Motor neuron (in vitro differentiated cells): ENCODE measurements at regions not wholly inside any gene's neighbourhood (a gene's known extent, or its start where the extent isn't known, plus 50 kb on each side); places are given as distances from the start of the nearest gene placed in this dataset.
"Not testable (repeated sequence)": the region's sequence is repeated elsewhere in the genome, so short reads cannot be mapped to it uniquely, and the experiment has no call there.

Experiments used
- ATAC-seq, 8 experiments: fragments of 200-7000 bp; cut with Tn5 transposase; replicated peaks in 6 of 8; 2 replicates each; pipeline ENCODE4 v1.8.0; 2021; ENCODE audit warnings: mild to moderate bottlenecking in 8 of 8, moderate library complexity in 8 of 8
- H3K27ac ChIP-seq, 2 donors: fragments of 250-450 bp; sonication (Bioruptor Pico); 2 replicates each; pipeline ENCODE4 v1.9.0; 2021; ENCODE audit warnings: antibody characterized with exemption in 2 of 2, mild to moderate bottlenecking in 2 of 2, moderate library complexity in 1 of 2
- H3K4me1 ChIP-seq, 2 donors: fragments of 250-450 bp; sonication (Bioruptor Pico); replicated peaks in 1 of 2; 2 replicates each; pipeline ENCODE4 v1.6.1; 2021; ENCODE audit warnings: antibody characterized with exemption in 2 of 2, mild to moderate bottlenecking in 2 of 2, moderate library complexity in 1 of 2
- H3K4me3 ChIP-seq, 5 donors: fragments of 250-450 bp; sonication (Bioruptor Pico); 2 replicates each; pipeline ENCODE4 v1.9.0; 2021; ENCODE audit warnings: antibody characterized with exemption in 5 of 5, mild to moderate bottlenecking in 5 of 5, moderate library complexity in 4 of 5
- WGBS, 10 experiments: fragments of 450-650 bp; shearing (Covaris generic); methylation state at CpG; one replicate each; pipeline ENCODE4 v1.0.0; 2022; 5-methylcytosine and 5-hydroxymethylcytosine counted together
- in situ Hi-C, 9 experiments: fragments of 400-800 bp; cut with MboI; loops; one replicate each; pipeline ENCODE4 v1.15.0; 2021; ENCODE audit warnings: low sequenced_read_pairs in 9 of 9, low pct_unique_long_range_greater_than_20kb in 2 of 9; ENCODE audit not compliant: unreplicated experiment in 9 of 9

DNA sequence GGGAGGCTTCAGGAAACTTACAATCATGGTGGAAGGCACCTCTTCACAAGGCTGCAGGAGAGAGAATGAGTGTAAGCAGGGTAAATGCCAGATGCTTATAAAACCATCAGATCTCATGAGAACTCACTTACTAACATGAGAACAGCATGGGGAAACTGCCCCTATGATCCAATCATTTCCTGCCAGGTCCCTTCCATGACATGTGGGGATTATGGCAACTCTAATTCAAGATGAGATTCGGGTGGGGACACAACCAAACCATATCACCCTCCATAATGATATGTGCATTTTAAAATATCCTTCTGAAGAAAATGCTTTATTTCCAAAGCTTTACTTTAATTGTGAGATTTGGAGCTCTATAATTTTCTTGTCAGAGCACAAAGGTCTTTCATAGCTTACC is 154.1 kb upstream of the CENPW start:
- in situ Hi-C loops = loop anchor here in 1 of 9 experiments (25.0 kb wide), 1 partner anchor 327 kb away; no protein-coding TSS in a partner anchor
- Histone ChIP-seq H3K27ac (no peak overlapping the region), H3K4me1 (no peaks in the 10 kb centered on the region), H3K4me3 (no peak overlapping the region)
- WGBS, 10 experiments = 80 to 100% (median 100%) methylated on average over 1 of the region's 1 CpG; no CpG with 5 or more reads in 5 of the 10 experiments
- peak in 2 of 8 experiments; percentile 58 to 59 for ATAC-seq

DNA sequence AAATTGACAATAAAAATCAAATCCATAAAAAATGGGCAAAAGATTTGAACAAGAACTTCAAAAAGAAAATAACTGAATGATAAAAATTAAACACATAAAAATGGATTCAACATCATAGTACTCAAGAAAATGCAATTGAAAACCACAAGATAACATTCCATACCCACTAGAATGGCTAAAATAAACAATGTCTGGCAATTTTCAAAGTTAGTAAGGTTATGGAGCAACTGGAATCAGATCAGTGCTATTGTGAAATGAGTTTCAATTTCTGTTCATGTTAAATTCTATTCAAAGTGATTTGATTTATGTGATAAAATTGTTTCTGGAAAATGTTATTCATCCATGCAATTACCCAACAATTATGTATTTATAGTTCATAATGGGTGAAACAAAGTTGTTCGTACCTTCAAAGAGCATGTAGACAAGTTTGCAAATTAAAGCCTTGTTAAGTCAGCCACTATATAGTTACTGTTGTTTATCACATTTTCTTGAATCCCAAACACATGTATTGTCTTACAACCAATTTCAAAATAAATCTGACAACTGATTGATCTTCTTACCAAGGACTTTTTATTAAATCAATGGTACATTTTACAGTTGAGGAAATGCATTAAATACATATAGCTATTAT is 151.5 kb upstream of the CENPW start:
- Histone ChIP-seq H3K4me1 (no peaks in the 10 kb centered on the region), H3K4me3 (no peak overlapping the region), H3K27ac (no peak overlapping the region)
- peak in 1 of 8 experiments; percentile 37 for ATAC-seq
- 14 to 100% (median 60%) methylated on average over 1 of the region's 1 CpG; no CpG with 5 or more reads in 4 of the 10 experiments for WGBS, 10 experiments
- in situ Hi-C loops = loop anchor here in 1 of 9 experiments (25.0 kb wide), 1 partner anchor 324 kb away; no protein-coding TSS in a partner anchor

DNA sequence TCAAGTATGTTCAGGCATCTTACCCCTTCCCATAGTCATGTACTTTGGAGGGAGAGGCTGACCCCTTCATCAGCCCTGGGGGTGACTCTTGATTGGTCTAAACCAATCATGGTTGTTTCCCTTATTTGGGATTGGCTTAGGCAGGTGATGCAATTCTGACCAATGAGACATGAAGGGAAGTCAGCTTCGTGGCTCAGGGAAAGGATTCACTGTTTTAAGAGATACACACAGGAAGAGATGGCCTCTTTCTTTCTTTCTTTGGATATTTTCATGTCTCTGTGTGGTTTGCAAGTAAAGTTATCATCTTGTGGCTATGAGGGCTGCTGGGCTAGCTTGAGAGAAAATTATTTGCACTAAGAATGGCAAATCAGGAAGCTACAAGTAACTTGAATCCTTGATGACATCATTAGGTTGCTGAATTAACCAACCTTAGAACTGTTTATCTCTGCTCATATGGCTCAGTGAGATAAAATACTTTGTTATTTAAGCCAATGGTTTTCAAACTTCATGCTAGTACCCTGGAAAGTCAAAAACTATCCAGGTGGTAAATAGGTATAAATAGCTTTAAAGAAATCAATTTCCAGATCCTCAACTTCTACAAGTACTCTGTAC is 144.2 kb upstream of the CENPW start:
- in situ Hi-C loops = loop anchor here in 1 of 9 experiments (25.0 kb wide), 1 partner anchor 317 kb away; no protein-coding TSS in a partner anchor
- ATAC-seq = no peak
- Histone ChIP-seq H3K4me1 (no peaks in the 10 kb centered on the region), H3K4me3 (no peak overlapping the region), H3K27ac (no peak overlapping the region)
- WGBS, 10 experiments = 18 to 100% (median 40%) methylated on average over 1 of the region's 1 CpG; no CpG with 5 or more reads in 1 of the 10 experiments

DNA sequence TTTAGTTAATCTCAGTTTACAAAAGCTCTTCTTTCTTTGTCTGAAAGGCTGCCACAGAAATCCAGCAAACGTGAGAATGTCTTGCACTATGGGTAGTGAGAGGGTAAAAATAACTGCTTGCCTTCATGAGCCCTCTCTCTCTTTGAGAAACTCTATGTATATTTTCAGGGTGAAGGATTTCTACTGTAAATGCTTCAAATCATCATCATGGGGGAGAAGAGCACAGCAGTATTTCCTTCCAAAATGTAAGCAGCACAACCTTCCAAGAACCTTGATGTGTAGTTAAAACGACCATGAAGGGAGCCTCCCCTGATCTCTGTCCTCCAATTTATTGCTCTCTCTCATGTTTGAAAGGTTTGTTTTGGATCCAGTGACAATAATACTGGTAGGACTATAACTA is 141.3 kb upstream of the CENPW start:
- in situ Hi-C loops = loop anchor here in 1 of 9 experiments (25.0 kb wide), 1 partner anchor 314 kb away; no protein-coding TSS in a partner anchor
- H3K4me3 ChIP-seq = no peak overlapping the region
- no peak overlapping the region for H3K27ac ChIP-seq
- ATAC-seq = peak in 1 of 8 experiments; percentile 49
- WGBS, 10 experiments = 0 to 80% (median 60%) methylated on average over 1 to 2 of the region's 2 CpGs; no CpG with 5 or more reads in 1 of the 10 experiments
- H3K4me1 ChIP-seq = no peaks in the 10 kb centered on the region

DNA sequence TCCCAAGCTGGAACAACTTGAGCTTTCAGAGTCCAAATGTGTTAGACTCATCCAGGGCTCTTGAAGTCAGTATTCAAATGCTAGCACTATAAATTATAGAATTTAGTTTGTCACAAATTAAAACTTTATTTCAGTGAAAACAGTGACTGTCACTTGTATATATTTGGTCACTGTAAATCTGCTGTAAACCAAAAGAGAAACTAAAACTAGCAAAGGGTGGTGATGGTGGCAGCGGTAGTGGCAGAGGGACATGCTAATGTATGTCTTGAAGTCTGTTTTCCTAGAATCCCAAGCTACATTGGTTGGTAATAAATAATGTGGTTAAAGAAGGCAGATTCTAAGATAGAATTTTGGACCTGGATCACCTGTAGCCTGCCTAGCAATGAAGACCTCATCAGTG is 140.4 kb upstream of the CENPW start:
- in situ Hi-C loops = loop anchor here in 1 of 9 experiments (25.0 kb wide), 1 partner anchor 313 kb away; no protein-coding TSS in a partner anchor
- WGBS, 10 experiments = 80 to 100% (median 100%) methylated on average over 1 of the region's 1 CpG; no CpG with 5 or more reads in 5 of the 10 experiments
- no peak overlapping the region for H3K4me3 ChIP-seq
- no peaks in the 10 kb centered on the region for H3K4me1 ChIP-seq
- no peak overlapping the region for H3K27ac ChIP-seq
- ATAC-seq = no peak

DNA sequence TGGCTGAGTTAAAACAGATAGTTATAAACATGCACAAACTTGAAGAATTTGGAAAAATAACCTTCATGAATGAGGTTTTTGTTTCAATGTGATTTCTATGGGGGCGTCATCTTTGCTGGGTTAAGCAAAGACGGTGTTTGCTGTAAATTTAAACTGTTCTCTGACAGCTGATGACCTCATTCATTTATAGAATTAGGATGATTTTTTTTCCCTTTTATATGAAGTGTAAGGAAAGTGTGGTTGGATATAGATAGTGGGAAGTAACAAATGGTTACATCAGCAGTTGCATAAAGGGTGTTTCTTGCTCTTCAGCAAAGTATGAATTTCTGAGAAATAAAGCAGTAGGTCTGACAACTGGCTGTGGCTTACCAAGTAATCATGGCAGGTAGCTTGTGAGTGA is 137.2 kb upstream of the CENPW start:
- ATAC-seq = peak in 5 of 8 experiments; percentile 20 to 62 (median 40)
- Histone ChIP-seq H3K4me1 (no peaks in the 10 kb centered on the region), H3K4me3 (no peak overlapping the region), H3K27ac (no peak overlapping the region)
- in situ Hi-C loops = no loop called here
- 71 to 100% (median 81%) methylated on average over 2 of the region's 2 CpGs for WGBS, 10 experiments

DNA sequence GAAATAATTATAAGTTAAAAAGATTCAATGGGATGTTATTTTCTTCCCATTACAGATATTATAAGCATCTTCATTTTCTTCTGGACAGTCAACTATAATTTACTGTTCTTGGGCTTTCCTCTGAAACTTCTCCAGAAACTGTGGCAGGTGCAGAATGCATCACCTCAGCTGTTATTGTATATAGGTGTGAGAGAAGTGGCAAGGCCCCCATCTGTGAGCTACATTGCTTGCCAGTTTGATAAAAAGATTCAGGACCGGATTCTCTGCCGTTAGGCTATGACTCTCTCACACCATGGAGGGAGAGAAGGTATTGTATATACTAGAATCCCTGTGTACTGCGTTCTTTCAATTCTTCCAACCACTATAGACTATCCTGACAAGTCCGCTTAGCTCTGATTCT is 135.8 kb upstream of the CENPW start:
- H3K27ac ChIP-seq = no peak overlapping the region
- no peaks in the 10 kb centered on the region for H3K4me1 ChIP-seq
- H3K4me3 ChIP-seq = no peak overlapping the region
- ATAC-seq = no peak
- WGBS, 10 experiments = 33 to 100% (median 78%) methylated on average over 1 to 4 of the region's 4 CpGs; no CpG with 5 or more reads in 2 of the 10 experiments
- in situ Hi-C loops = no loop called here

DNA sequence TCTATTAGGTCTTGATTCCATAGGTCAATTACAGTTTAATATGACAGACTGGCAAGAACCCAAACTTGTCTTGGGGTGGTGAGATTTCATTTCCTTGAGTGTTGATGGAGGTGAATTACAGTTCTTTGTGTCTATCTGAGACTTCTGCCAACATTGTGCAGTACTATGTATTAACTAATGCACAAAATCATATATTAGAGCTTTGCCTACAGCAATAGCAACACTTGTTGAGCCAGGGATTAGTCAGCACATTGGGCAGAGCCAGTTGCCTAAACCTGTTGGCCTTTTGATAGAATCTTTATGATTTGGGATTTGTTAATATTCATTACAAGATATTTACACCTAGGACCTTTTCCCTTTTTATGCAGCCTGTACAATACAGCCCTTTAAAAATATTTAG is 135.3 kb upstream of the CENPW start:
- no peak overlapping the region for H3K4me3 ChIP-seq
- H3K4me1 ChIP-seq = no peaks in the 10 kb centered on the region
- H3K27ac ChIP-seq = no peak overlapping the region
- in situ Hi-C loops = no loop called here
- peak in 1 of 8 experiments; percentile 23 for ATAC-seq

DNA sequence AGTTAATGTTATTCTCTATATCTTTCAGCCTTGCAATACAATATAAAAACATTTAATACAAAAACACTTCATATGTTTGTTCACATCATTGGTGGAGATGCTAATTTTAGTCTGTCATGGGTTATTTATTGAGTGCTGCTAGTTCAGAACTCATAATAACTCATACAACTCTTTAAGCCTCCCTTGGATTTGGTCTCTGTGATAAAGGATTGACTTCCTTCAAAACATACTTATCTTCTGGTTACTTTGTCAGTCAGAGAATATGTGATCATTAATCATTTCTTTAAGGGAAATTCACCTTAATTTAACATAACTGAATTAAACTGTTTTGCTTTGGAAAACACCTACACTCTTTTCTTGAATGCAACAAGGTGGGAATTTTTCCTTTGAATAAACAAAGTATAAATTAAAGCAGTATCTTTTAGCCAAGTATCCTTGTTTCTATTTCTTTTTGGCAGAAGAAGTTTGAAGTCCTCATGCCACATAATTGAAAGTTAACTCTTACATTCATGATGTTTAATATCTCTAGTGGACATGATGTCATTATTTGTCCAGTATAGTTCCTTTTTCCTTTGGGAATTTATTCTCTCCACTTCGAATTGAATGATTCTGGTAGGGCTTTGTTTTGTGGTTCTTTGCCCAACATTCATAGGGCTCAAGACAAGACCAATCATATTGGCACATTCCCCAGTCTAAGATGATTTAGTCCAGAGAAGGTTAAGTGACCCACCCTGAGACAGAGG is 133.2 kb upstream of the CENPW start:
- no peak overlapping the region for H3K27ac ChIP-seq
- no peaks in the 10 kb centered on the region for H3K4me1 ChIP-seq
- no peak for ATAC-seq
- in situ Hi-C loops = no loop called here
- H3K4me3 ChIP-seq = no peak overlapping the region
- 0 to 60% (median 38%) methylated on average over 1 of the region's 1 CpG; no CpG with 5 or more reads in 4 of the 10 experiments for WGBS, 10 experiments

DNA sequence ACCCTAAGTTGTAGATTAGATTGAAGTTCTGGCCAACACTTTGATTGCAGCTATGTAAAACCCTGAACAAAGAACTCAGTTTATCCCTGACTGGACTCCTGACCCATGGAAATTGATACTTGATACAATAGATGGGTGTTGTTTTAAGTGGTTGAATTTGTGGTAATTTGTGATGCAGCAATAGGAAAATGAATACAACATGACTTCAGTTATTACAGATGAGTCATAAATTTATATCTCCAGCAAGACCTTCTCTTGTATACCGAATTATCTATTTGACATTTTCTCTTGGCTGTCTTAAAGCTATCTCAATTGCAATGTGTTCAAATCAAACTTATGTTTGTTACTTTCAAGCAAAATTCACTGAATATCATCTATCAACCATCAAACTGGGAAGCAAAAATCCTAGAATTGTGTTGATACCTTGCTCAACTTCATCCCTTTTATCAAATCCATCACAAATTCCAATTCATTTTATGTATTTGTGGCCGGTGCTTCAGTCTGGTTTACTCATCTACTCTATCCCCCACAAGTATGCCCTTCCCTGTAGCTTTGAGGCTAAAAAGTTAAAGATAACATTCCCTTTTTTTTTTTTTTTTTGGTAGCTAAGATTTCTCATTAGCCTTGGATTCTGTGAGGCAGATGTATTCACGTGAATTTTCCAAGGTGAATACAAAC is 129.4 kb upstream of the CENPW start:
- H3K4me3 ChIP-seq = no peak overlapping the region
- 34 to 100% (median 84%) methylated on average over 1 to 3 of the region's 3 CpGs for WGBS, 10 experiments
- H3K27ac ChIP-seq = no peak overlapping the region
- peak in 1 of 8 experiments; percentile 57 for ATAC-seq
- H3K4me1 ChIP-seq = no peaks in the 10 kb centered on the region
- in situ Hi-C loops = no loop called here

DNA sequence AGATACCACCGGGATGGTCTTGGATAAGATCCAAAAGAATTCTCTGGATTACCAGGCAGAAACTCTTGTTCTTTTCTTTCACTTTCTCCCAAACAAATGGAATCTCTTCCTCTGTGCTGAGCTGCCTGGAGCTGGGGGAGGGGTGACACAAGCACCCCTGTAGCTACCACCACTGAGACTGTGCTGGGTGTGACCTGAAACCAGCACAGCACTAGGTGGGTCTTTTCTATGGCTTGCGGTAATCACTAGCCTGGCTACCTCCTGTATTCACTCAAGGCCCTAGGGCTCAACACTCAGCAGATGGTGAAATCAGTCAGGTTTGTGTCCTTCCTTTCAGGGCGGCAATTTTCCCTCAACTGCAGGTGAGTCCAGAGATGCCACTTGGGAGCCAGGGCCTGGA is 122.4 kb upstream of the CENPW start:
- Histone ChIP-seq H3K4me3 (no peak overlapping the region), H3K27ac (no peak overlapping the region), H3K4me1 (no peaks in the 10 kb centered on the region)
- in situ Hi-C loops = no loop called here
- ATAC-seq = no peak
- 79 to 100% (median 100%) methylated on average over 1 to 2 of the region's 3 CpGs; no CpG with 5 or more reads in 3 of the 10 experiments for WGBS, 10 experiments

DNA sequence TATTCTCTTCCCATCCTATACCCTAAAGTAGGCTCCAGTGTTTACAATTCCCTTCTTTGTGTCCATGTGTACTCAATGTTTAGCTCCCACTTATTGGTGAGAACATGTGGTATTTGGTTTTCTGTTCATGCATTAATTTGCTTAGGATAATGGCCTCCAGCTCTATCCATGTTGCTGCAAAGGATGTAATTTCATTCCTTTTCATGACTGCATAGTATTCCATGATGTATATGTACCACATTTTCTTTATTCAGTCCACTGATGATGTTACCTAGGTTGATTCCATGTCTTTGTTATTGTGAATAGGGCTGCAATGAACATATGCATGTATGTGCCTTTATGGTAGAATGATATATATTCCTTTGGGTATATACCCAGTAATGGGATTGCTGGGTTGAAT is 119.0 kb upstream of the CENPW start:
- H3K4me1 ChIP-seq, in situ Hi-C loops, ATAC-seq, H3K4me3 ChIP-seq, H3K27ac ChIP-seq: not testable (repeated sequence)
